Stimulated activated CD8-positive, alpha-beta memory T cell treated with anti-CD3 and anti-CD28 coated beads, Interleukin-4, amount 100 ng/mL, for 24 hours (primary cell): ENCODE measurements at regions not wholly inside any gene's neighbourhood (a gene's known extent, or its start where the extent isn't known, plus 50 kb on each side); places are given as distances from the start of the nearest gene placed in this dataset.

Experiments
- DNase-seq: peaks from one replicate; pipeline ENCODE4 v3.0.0-alpha.2; 2020; ENCODE audit warnings: low read depth

GRCh38 chr6:150651808-150652470 lies 52.3 kb downstream of the PLEKHG1 start:
- no peak for DNase-seq

GRCh38 chr6:150652848-150653613 lies 53.3 kb downstream of the PLEKHG1 start:
- no peak for DNase-seq

GRCh38 chr6:150654608-150655007 lies 54.9 kb downstream of the PLEKHG1 start:
- no peak for DNase-seq

- no peak for DNase-seq
These were observed 56.5 kb downstream of the PLEKHG1 start for GRCh38 chr6:150656156-150656555.

GRCh38 chr6:150658421-150658820 lies 58.7 kb downstream of the PLEKHG1 start:
- DNase-seq, result no peak

- no peak for DNase-seq
These were observed 59.5 kb downstream of the PLEKHG1 start for GRCh38 chr6:150659046-150659763.

- no peak for DNase-seq
These were observed 61.7 kb downstream of the PLEKHG1 start for GRCh38 chr6:150661216-150662007.

- no peak for DNase-seq
These were observed 63.1 kb downstream of the PLEKHG1 start for GRCh38 chr6:150662814-150663213.

GRCh38 chr6:150664091-150664490 lies 64.4 kb downstream of the PLEKHG1 start:
- DNase-seq, result no peak

GRCh38 chr6:150666071-150666470 lies 66.4 kb downstream of the PLEKHG1 start:
- DNase-seq, result no peak

GRCh38 chr6:150667359-150667758 lies 67.7 kb downstream of the PLEKHG1 start:
- no peak for DNase-seq

GRCh38 chr6:150667977-150668716 lies 68.5 kb downstream of the PLEKHG1 start:
- DNase-seq, result no peak

GRCh38 chr6:150668900-150669302 lies 69.2 kb downstream of the PLEKHG1 start:
- no peak for DNase-seq

- no peak for DNase-seq
These were observed 70.6 kb downstream of the PLEKHG1 start for GRCh38 chr6:150670311-150670710.

- no peak for DNase-seq
These were observed 73.1 kb downstream of the PLEKHG1 start for GRCh38 chr6:150672800-150673199.

GRCh38 chr6:150673720-150674346 lies 74.1 kb downstream of the PLEKHG1 start:
- no peak for DNase-seq

- no peak for DNase-seq
These were observed 76.7 kb downstream of the PLEKHG1 start for GRCh38 chr6:150676344-150676743.

- no peak for DNase-seq
These were observed 77.1 kb downstream of the PLEKHG1 start for GRCh38 chr6:150676772-150677171.

GRCh38 chr6:150680510-150680909 lies 80.8 kb downstream of the PLEKHG1 start:
- no peak for DNase-seq

GRCh38 chr6:150681578-150682395 lies 82.1 kb downstream of the PLEKHG1 start:
- no peak for DNase-seq
